ENCODE measurements at regions not wholly inside any gene's neighbourhood (a gene's known extent, or its start where the extent isn't known, plus 50 kb on each side); places are given as distances from the start of the nearest gene placed in this dataset.

DNA sequence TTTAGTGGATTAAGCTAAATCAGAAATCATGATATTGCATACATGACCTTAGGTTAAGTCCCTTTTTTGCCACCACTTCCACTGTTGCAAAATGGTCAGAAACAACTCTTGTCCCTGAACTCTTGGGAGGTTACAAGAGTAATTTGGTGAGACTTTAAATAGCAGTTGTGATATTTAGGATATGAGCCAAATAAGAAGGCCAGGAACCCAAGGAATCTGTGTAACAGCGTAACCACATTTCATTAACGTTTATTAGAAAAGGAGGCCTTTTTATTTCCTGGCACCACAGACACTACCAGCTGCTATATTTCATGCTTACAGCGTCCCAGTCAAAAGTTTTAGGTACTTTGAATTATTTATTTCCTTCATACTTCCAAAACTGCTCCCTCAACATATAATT lies 268.0 kb downstream of the GPD2 start:
- TF ChIP-seq, protein P1, sequence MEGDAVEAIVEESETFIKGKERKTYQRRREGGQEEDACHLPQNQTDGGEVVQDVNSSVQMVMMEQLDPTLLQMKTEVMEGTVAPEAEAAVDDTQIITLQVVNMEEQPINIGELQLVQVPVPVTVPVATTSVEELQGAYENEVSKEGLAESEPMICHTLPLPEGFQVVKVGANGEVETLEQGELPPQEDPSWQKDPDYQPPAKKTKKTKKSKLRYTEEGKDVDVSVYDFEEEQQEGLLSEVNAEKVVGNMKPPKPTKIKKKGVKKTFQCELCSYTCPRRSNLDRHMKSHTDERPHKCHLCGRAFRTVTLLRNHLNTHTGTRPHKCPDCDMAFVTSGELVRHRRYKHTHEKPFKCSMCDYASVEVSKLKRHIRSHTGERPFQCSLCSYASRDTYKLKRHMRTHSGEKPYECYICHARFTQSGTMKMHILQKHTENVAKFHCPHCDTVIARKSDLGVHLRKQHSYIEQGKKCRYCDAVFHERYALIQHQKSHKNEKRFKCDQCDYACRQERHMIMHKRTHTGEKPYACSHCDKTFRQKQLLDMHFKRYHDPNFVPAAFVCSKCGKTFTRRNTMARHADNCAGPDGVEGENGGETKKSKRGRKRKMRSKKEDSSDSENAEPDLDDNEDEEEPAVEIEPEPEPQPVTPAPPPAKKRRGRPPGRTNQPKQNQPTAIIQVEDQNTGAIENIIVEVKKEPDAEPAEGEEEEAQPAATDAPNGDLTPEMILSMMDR (IDR thresholded peaks at IDR 0.05): no peak
- no peak for TF ChIP-seq POLR2A (IDR thresholded peaks at IDR 0.05)
